DMS53 treated with DMSO at 0.1 percent for 48 hours (cell line): ENCODE measurements at regions not wholly inside any gene's neighbourhood (a gene's known extent, or its start where the extent isn't known, plus 50 kb on each side); places are given as distances from the start of the nearest gene placed in this dataset.
"Not testable (repeated sequence)": the region's sequence is repeated elsewhere in the genome, so short reads cannot be mapped to it uniquely, and the experiment has no call there.

ENCODE experiments used
- DNase-seq: peaks from one replicate; lab custom pipeline; 2025; ENCODE audit not compliant: unreplicated experiment; lab: John Stamatoyannopoulos, UW

- no peak for DNase-seq
These were observed 71.4 kb upstream of the SLC7A14 start for GRCh38 chr3:170657312-170657711.

DNA sequence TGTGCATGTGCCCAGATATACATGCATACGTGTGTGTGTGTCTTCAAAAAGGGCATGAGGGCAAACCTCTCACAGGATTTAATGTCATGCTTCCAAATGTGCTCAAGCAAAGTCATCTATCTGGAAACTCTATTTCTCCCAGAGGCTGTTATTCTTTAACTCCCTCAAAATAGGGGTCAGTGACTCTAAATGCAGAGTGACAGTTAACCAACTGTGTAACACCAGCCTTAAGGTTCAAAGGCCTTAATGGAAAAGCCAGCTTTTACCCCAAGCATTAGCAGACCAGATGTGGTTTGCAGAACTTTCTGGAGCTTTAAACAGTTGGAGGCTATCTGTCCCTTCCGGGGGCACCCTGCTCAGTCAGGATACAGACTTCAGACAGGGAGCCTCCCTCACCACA lies 70.4 kb upstream of the SLC7A14 start:
- no peak for DNase-seq

DNA sequence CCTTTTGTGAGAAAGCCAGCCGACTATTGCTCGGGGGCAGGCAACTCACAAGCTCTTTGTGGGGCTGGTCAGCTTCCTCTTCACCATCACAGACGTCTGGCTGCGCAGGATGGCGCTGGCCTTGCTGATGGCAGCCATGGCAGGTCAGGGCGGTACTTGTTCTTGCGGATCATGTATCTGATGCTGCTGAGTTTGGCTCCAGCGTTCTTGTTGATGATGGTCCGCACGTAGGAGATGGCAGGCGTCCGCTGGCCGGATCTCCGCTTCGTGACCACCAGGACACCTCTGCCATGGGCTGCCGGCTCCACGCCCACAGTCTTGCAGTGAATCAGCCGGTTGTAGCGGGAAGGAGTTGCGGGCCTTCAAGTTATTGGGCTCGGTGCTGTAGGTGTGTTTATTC lies 67.9 kb upstream of the SLC7A14 start:
- no peak for DNase-seq

DNA sequence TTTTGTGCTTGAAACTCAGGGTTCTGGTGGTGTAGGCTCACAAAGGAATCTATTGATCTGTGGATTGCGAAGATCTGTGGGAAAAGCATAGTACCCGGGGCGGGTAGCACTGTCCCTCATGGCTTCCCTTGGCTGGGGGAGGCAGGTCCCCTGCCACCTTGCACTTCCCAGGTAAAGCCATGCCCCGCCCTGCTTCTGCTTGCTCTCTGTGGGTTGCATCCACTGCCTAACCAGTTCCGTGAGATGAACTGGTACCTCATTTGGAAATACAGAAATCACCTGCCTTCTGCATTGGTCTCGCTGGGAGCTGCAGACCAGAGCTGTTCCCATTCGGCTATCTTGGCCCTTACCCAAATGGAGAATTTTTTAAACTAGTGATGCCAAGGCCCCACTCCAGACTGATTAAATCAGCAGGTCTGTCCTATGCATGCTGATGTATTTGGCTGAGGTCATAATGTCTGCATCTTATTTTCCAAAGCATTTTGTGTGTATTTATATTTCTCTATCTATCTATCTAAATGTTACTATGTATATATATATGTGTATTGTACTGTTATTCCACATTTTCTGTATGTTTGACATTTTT lies 65.5 kb upstream of the SLC7A14 start:
- DNase-seq = no peak

DNA sequence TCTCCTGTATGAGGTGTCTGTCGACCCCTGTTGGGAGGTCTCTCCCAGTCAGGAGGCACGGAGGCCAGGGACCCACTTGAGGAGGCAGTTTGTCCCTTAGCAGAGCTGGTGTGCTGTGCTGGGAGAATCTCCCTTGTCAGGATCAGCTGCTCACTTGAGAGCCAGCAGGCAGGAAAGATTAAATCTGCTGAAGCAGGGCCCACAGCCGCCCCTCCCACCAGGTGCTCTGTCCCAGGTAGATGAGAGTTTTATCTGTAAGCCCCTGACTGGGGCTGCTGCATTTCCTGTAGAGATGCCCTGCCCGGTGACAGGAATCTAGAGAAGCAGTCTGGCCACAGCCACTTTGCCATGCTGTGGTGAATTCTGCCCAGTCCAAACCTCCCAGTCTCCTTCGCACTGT lies 64.7 kb upstream of the SLC7A14 start:
- not testable (repeated sequence) for DNase-seq

- DNase-seq = no peak
These were observed 58.8 kb upstream of the SLC7A14 start for GRCh38 chr3:170644711-170645110.

DNA sequence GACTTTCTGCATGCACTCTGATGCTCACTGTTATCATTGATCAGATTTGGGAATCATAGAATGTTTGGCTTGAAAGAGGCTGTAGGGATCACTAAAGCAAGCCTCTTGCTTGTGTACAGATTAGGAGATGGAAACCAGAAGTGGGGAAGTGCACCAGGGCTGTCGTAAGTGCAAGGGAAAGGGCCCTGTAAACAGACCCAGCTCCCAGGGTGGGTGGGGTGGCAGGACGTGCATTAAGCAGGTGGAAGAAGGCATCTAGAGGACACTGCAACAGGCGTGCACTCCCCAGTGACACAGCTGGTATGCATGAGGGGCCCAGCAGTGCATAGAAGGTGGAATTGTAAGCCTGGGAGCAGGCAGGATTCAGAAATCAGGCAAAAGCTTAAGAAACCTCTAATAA lies 58.0 kb upstream of the SLC7A14 start:
- no peak for DNase-seq

DNA sequence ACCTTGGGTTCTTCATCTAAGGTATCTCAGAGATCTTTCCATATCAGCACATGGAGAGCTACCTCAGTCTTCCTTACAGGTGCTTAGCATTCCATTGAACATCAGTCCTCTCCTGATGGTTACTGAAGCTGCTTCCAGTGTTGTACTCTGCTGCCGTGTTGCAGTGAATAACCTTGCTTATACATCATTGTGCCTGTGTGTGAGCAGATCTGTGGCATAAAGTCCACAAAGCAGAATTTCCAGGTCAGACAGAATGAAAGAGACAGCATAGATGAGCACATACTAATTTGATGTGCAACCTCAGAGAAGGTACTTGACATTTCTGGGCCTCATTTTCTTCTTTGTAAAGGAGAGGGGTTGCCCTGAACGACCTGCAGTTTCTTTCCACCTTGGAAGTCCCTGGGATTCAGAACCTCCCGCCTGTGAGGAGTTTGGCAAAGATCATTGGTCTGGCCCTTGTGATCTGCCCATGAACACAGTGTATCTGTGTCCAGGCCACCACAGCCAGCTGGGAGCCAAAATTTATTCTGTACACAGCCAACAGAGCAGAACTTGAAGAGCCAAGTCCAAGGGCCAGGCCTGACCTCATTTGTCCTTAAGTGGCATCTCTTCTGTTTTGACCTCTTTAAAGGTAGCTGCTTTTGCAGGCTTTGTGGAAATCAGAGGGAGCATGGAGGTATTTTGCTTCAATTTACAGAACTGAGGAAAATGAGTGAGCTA lies 57.2 kb upstream of the SLC7A14 start:
- DNase-seq = no peak

GRCh38 chr3:170641510-170642236 lies 55.8 kb upstream of the SLC7A14 start:
- DNase-seq = no peak

- DNase-seq = no peak
These were observed 54.9 kb upstream of the SLC7A14 start for GRCh38 chr3:170640737-170641171.

GRCh38 chr3:170638988-170639387 lies 53.1 kb upstream of the SLC7A14 start:
- no peak for DNase-seq

DNA sequence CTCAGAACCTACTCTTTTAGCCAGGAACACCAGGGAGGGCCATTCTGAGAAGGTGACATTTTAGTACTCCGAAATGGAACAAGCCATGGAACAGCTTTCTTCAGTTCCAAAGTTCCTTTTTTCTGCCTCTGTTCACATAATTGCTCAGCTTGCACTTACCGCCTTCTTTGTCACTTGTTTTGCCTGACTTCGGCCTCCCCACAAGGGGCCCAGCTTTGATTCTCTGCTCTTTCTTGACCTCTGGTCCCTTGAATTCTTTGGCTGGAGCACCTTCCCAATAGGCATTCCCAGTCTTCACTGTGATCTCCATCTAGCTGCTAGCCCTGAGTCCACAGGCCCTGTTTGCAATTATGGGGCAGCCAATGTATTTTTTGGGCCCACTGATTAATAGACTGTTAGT lies 51.4 kb upstream of the SLC7A14 start:
- no peak for DNase-seq

DNA sequence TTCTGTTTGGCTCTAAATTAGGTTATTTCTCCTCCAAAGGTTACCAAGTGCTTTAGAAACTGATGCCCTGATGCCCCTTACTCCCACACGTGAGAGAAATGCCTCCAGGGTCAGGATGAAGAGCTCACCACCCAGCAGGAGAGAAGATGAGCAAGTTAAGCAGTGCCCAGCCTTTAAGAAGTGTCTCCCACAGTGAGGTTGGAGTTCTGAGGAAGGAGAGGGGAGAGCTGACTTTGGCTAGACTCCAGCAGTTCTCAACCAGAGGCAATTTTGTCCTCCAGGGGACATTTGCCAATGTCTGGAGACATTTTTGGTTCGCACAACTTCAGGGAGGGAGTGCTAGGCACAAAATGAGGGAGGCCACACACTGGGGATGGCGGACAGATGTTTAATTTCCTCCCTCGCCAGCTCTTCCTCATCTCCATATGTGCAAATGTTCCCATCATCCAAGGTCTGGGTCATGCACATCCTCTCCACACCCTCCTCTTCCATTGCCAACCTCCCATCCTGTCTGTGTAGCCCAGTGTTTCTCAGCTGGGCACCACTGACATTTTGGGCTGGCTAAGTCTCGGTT lies 50.6 kb upstream of the SLC7A14 start:
- no peak for DNase-seq
